ENCODE measurements at regions not wholly inside any gene's neighbourhood (a gene's known extent, or its start where the extent isn't known, plus 50 kb on each side); places are given as distances from the start of the nearest gene placed in this dataset.

GRCh38 chr5:35393901-35394300 is 163.6 kb upstream of the PRLR start:
- Mint-ChIP-seq H3K27me3 (ENCODE audit: low read depth) (peaks cover 2% of the 10 kb centered on the region), H3K36me3 (ENCODE audit: low read depth) (no peaks in the 10 kb centered on the region), H3K4me3 (no peak overlapping the region), H3K27ac (ENCODE audit: unreplicated experiment) (no peak overlapping the region), H3K4me1 (no peaks in the 10 kb centered on the region), H3K9me3 (no peaks in the 10 kb centered on the region)
- no peak for TF ChIP-seq CTCF (conservative IDR thresholded peaks at IDR 0.05)
- DNase-seq (ENCODE audit: low read depth, low spot score), result no peak

DNA sequence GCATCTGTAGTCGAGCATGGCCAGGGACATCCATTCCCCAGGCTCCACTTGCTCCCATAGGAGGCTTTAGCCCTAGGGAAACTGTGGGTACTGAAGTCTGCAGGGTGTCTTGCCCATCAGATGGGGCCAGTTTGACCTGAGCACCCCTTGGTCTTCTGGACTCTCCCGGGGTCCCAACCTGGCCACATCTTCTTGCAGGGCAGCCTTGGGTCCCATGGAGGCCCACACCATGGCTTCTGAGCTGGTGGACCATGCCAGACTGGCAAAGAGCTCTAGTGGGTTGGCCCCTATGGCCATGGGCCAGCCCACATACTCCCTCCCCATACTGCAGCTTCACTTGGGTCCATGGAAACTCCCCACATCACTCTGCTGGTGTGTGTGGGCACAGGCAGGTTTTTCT is 154.4 kb upstream of the PRLR start:
- DNase-seq (ENCODE audit: low read depth, low spot score), result no peak
- no peak for TF ChIP-seq CTCF (conservative IDR thresholded peaks at IDR 0.05)
- no peak overlapping the region for H3K27ac Mint-ChIP-seq (ENCODE audit: unreplicated experiment)
- peaks cover 3% of the 10 kb centered on the region for H3K9me3 Mint-ChIP-seq
- peaks cover 12% of the 10 kb centered on the region for H3K27me3 Mint-ChIP-seq (ENCODE audit: low read depth)
- no peak overlapping the region for H3K4me3 Mint-ChIP-seq
- H3K36me3 Mint-ChIP-seq (ENCODE audit: low read depth), result no peaks in the 10 kb centered on the region
- H3K4me1 Mint-ChIP-seq, result no peaks in the 10 kb centered on the region

DNA sequence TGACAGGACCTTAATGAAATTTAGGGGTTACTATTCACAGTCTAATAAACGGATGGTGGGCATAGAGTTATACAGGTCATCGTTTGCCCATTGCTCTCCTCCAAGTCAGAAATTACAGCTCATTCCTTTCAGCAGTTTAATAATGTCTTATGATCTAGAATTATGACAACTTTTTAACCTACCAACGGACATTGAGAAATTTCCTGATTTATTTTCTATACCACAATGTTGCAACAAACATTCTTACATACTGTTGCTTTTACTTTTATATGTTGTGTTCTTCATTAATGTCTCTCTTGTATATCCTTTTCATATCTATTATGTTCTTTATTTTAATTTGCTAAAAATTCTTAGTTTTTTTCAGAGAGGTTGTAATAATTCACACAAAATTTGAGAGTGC is 152.8 kb upstream of the PRLR start:
- Mint-ChIP-seq H3K27me3 (ENCODE audit: low read depth) (peaks cover 11% of the 10 kb centered on the region), H3K27ac (ENCODE audit: unreplicated experiment) (no peak overlapping the region), H3K4me3 (no peak overlapping the region), H3K36me3 (ENCODE audit: low read depth) (no peaks in the 10 kb centered on the region), H3K9me3 (peaks cover 3% of the 10 kb centered on the region), H3K4me1 (no peaks in the 10 kb centered on the region)
- no peak for DNase-seq (ENCODE audit: low read depth, low spot score)
- no peak for TF ChIP-seq CTCF (conservative IDR thresholded peaks at IDR 0.05)

DNA sequence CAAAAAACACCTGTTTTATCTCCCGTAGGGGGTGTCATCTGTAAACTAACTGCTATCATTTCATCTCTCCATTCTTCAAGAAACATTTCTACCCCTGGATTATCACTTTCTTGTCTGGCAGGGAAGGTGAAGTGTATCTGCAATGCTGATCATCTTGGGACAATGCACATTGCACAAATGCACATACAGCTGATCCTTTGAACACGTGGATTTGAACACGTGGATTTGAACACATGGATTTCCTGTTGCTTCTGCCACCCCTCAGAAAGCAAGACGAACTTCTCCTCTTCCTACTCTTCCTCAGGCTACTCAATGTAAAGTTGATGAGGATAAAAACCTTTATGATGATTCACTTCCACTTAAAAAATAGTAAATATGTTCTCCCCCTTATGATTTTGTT is 147.4 kb upstream of the PRLR start:
- H3K36me3 Mint-ChIP-seq (ENCODE audit: low read depth), result no peaks in the 10 kb centered on the region
- H3K9me3 Mint-ChIP-seq, result no peaks in the 10 kb centered on the region
- H3K4me1 Mint-ChIP-seq, result no peaks in the 10 kb centered on the region
- H3K4me3 Mint-ChIP-seq, result no peak overlapping the region
- no peak for DNase-seq (ENCODE audit: low read depth, low spot score)
- H3K27ac Mint-ChIP-seq (ENCODE audit: unreplicated experiment), result no peak overlapping the region
- TF ChIP-seq CTCF (conservative IDR thresholded peaks at IDR 0.05), result no peak
- peaks cover 6% of the 10 kb centered on the region for H3K27me3 Mint-ChIP-seq (ENCODE audit: low read depth)

- no peak for TF ChIP-seq CTCF (conservative IDR thresholded peaks at IDR 0.05)
- peaks cover 9% of the 10 kb centered on the region for H3K27me3 Mint-ChIP-seq (ENCODE audit: low read depth)
Measured at GRCh38 chr5:35374584-35374983, 144.3 kb upstream of the PRLR start.

DNA sequence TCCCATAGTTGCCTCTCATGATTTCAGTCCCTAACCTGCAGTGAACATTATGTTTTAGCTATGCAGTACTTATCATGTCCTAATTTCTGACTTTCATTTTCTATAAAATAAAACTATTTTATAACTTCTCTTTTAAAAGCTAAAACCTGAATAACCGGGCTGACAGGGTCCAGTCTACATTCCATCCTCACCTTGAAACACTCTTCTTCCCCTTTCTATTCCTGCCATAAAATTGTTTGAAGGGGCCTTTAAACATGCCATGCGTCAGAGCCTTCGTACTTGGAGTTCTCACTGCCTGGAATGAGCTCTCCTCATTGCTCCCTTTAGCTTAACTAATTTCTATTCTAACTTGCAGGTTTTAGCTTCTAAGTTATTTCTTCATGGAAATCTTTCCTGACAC is 143.0 kb upstream of the PRLR start:
- Mint-ChIP-seq H3K9me3 (no peaks in the 10 kb centered on the region), H3K27me3 (ENCODE audit: low read depth) (peaks cover 9% of the 10 kb centered on the region), H3K4me1 (peaks cover 7% of the 10 kb centered on the region), H3K27ac (ENCODE audit: unreplicated experiment) (no peak overlapping the region), H3K4me3 (no peak overlapping the region), H3K36me3 (ENCODE audit: low read depth) (no peaks in the 10 kb centered on the region)
- DNase-seq (ENCODE audit: low read depth, low spot score), result no peak
- TF ChIP-seq CTCF (conservative IDR thresholded peaks at IDR 0.05), result no peak

More at GRCh38 chr5:35374584-35374983, 144.3 kb upstream of the PRLR start:
- Mint-ChIP-seq H3K9me3 (no peaks in the 10 kb centered on the region), H3K27ac (ENCODE audit: unreplicated experiment) (no peak overlapping the region), H3K4me1 (peaks cover 7% of the 10 kb centered on the region), H3K36me3 (ENCODE audit: low read depth) (no peaks in the 10 kb centered on the region), H3K4me3 (no peak overlapping the region)
- DNase-seq (ENCODE audit: low read depth, low spot score), result no peak
